Mesendoderm (in vitro differentiated cells): ENCODE measurements at regions not wholly inside any gene's neighbourhood (a gene's known extent, or its start where the extent isn't known, plus 50 kb on each side); places are given as distances from the start of the nearest gene placed in this dataset.
"Not testable (repeated sequence)": the region's sequence is repeated elsewhere in the genome, so short reads cannot be mapped to it uniquely, and the experiment has no call there.

ENCODE experiments used
- DNase-seq: peaks from one replicate; pipeline ENCODE4 v3.0.0; 2013
- H2AK5ac ChIP-seq: 2 replicates; pipeline ENCODE4 v1.6.1; 2013; ENCODE audit warnings: low read length, inconsistent platforms
- H2BK120ac ChIP-seq: 2 replicates; pipeline ENCODE4 v1.6.1; 2013; ENCODE audit warnings: low read depth, mild to moderate bottlenecking, low read length, moderate library complexity, mixed read lengths
- H2BK15ac ChIP-seq: replicated peaks from 2 replicates; pipeline ENCODE4 v1.6.1; 2013; ENCODE audit warnings: low read depth, mild to moderate bottlenecking, moderate library complexity
- H2BK5ac ChIP-seq: 2 replicates; pipeline ENCODE4 v1.6.1; 2013; ENCODE audit warnings: low read length, inconsistent platforms
- H3K18ac ChIP-seq: 2 replicates; pipeline ENCODE4 v1.6.1; 2013; ENCODE audit warnings: mild to moderate bottlenecking, low read length, mixed read lengths
- H3K23ac ChIP-seq: one replicate; pipeline ENCODE4 v1.6.1; 2013; ENCODE audit warnings: low read length
- H3K27ac ChIP-seq: 2 replicates; pipeline ENCODE4 v1.5.1; 2013; ENCODE audit warnings: low read depth, mild to moderate bottlenecking, inconsistent platforms, low read length, moderate library complexity
- H3K27me3 ChIP-seq: 2 replicates; pipeline ENCODE4 v1.6.1; 2013; ENCODE audit warnings: low read length, control low read depth, mild to moderate bottlenecking, inconsistent platforms; ENCODE audit not compliant: insufficient read depth, poor library complexity
- H3K36me3 ChIP-seq: 2 replicates; pipeline ENCODE4 v1.6.1; 2013; ENCODE audit warnings: low read length, inconsistent platforms; ENCODE audit not compliant: control insufficient read depth, insufficient read depth
- H3K4ac ChIP-seq: one replicate; pipeline ENCODE4 v1.6.1; 2013; ENCODE audit warnings: low read depth, mild to moderate bottlenecking, low read length, moderate library complexity
- H3K4me1 ChIP-seq: 2 replicates; pipeline ENCODE4 v1.6.1; 2013; ENCODE audit warnings: low read depth, low read length, inconsistent platforms; ENCODE audit not compliant: control insufficient read depth
- H3K4me2 ChIP-seq: 2 replicates; pipeline ENCODE4 v1.6.1; 2013; ENCODE audit warnings: low read length
- H3K4me3 ChIP-seq: 2 replicates; pipeline ENCODE4 v1.5.1; 2013; ENCODE audit warnings: mild to moderate bottlenecking, low read length
- H3K56ac ChIP-seq: one replicate; pipeline ENCODE4 v1.6.1; 2013; ENCODE audit warnings: low read length
- H3K79me1 ChIP-seq: 2 replicates; pipeline ENCODE4 v1.6.1; 2013; ENCODE audit warnings: low read length, inconsistent platforms
- H3K79me2 ChIP-seq: 2 replicates; pipeline ENCODE4 v1.6.1; 2013; ENCODE audit warnings: mild to moderate bottlenecking, low read length; ENCODE audit not compliant: control insufficient read depth, insufficient read depth
- H3K9ac ChIP-seq: 2 replicates; pipeline ENCODE4 v1.6.1; 2013; ENCODE audit warnings: low read length, inconsistent platforms
- H4K5ac ChIP-seq: one replicate; pipeline ENCODE4 v1.6.1; 2013; ENCODE audit warnings: low read length
- H4K8ac ChIP-seq: one replicate; pipeline ENCODE4 v1.6.1; 2013; ENCODE audit warnings: low read depth, mild to moderate bottlenecking, control low read depth, low read length, moderate library complexity
- WGBS: extraction: QIAGEN DNeasy Blood & Tissue Kit; methylation state at CpG from one replicate; pipeline ENCODE4 v1.1.7; 2013; ENCODE audit warnings: low lambda C conversion rate, missing lambda C conversion rate; ENCODE audit not compliant: insufficient coverage; ENCODE audit errors: extremely low coverage; 5-methylcytosine and 5-hydroxymethylcytosine counted together

GRCh38 chrX:138986235-138986634, 274.7 kb upstream of the FGF13 start:
- Histone ChIP-seq H3K9ac (no peak overlapping the region), H3K4me1 (no peaks in the 10 kb centered on the region), H4K8ac (no peak overlapping the region), H2AK5ac (no peak overlapping the region), H3K79me1 (no peaks in the 10 kb centered on the region), H2BK15ac (no peak overlapping the region), H3K79me2 (no peaks in the 10 kb centered on the region), H3K27me3 (no peaks in the 10 kb centered on the region), H3K27ac (no peak overlapping the region), H3K36me3 (no peaks in the 10 kb centered on the region), H2BK120ac (no peak overlapping the region), H3K56ac (no peak overlapping the region), H3K4me2 (no peak overlapping the region), H2BK5ac (no peak overlapping the region), H4K5ac (no peak overlapping the region), H3K18ac (no peak overlapping the region), H3K4me3 (no peak overlapping the region), H3K23ac (no peak overlapping the region), H3K4ac (no peak overlapping the region)
- peak; percentile 53 for DNase-seq
- no CpG with 5 or more reads among the region's 3 CpGs for WGBS

GRCh38 chrX:138982365-138982764, 270.8 kb upstream of the FGF13 start:
- Histone ChIP-seq H3K27ac (no peak overlapping the region), H2BK15ac (no peak overlapping the region), H3K56ac (no peak overlapping the region), H3K36me3 (no peaks in the 10 kb centered on the region), H4K5ac (no peak overlapping the region), H3K18ac (no peak overlapping the region), H4K8ac (no peak overlapping the region), H2AK5ac (no peak overlapping the region), H3K4me2 (no peak overlapping the region), H3K79me2 (no peaks in the 10 kb centered on the region), H3K4me1 (no peaks in the 10 kb centered on the region), H3K79me1 (no peaks in the 10 kb centered on the region), H3K4me3 (no peak overlapping the region), H3K4ac (no peak overlapping the region), H3K23ac (no peak overlapping the region), H3K27me3 (no peaks in the 10 kb centered on the region), H3K9ac (no peak overlapping the region), H2BK5ac (no peak overlapping the region), H2BK120ac (no peak overlapping the region)
- WGBS: no CpG with 5 or more reads among the region's 4 CpGs
- DNase-seq: no peak

- H3K56ac ChIP-seq: no peak overlapping the region
- H4K8ac ChIP-seq: no peak overlapping the region
- H3K9ac ChIP-seq: no peak overlapping the region
- H3K4ac ChIP-seq: no peak overlapping the region
- no peak overlapping the region for H3K27ac ChIP-seq
- no peaks in the 10 kb centered on the region for H3K36me3 ChIP-seq
- no CpG with 5 or more reads among the region's 4 CpGs for WGBS
- H3K27me3 ChIP-seq: no peaks in the 10 kb centered on the region
- no peak overlapping the region for H2BK5ac ChIP-seq
- H3K79me1 ChIP-seq: no peaks in the 10 kb centered on the region
- H2BK120ac ChIP-seq: no peak overlapping the region
- DNase-seq: no peak
- H3K4me3 ChIP-seq: no peak overlapping the region
- no peak overlapping the region for H3K23ac ChIP-seq
- H3K18ac ChIP-seq: no peak overlapping the region
- no peak overlapping the region for H3K4me2 ChIP-seq
- no peaks in the 10 kb centered on the region for H3K79me2 ChIP-seq
- no peak overlapping the region for H2AK5ac ChIP-seq
- no peak overlapping the region for H4K5ac ChIP-seq
- no peaks in the 10 kb centered on the region for H3K4me1 ChIP-seq
- no peak overlapping the region for H2BK15ac ChIP-seq
Measured at GRCh38 chrX:138964501-138964900, 253.0 kb upstream of the FGF13 start.

GRCh38 chrX:138962419-138962818, 250.9 kb upstream of the FGF13 start:
- not testable (repeated sequence) for H2AK5ac ChIP-seq, H3K27me3 ChIP-seq, H3K27ac ChIP-seq, H3K23ac ChIP-seq, H3K18ac ChIP-seq, DNase-seq, H3K9ac ChIP-seq, H3K4ac ChIP-seq, H3K79me1 ChIP-seq, H3K56ac ChIP-seq, H3K36me3 ChIP-seq, H3K4me3 ChIP-seq, H4K5ac ChIP-seq, H3K4me1 ChIP-seq, H2BK15ac ChIP-seq, H2BK5ac ChIP-seq, H4K8ac ChIP-seq, H3K4me2 ChIP-seq, H2BK120ac ChIP-seq, H3K79me2 ChIP-seq
- WGBS: no CpG with 5 or more reads among the region's 3 CpGs

GRCh38 chrX:138954976-138955375, 243.5 kb upstream of the FGF13 start:
- H3K4ac ChIP-seq: no peak overlapping the region
- no peaks in the 10 kb centered on the region for H3K36me3 ChIP-seq
- no CpG with 5 or more reads among the region's 5 CpGs for WGBS
- no peak overlapping the region for H2BK120ac ChIP-seq
- H3K79me1 ChIP-seq: no peaks in the 10 kb centered on the region
- H3K18ac ChIP-seq: no peak overlapping the region
- H2BK15ac ChIP-seq: no peak overlapping the region
- H2BK5ac ChIP-seq: no peak overlapping the region
- no peak overlapping the region for H2AK5ac ChIP-seq
- H3K4me2 ChIP-seq: no peak overlapping the region
- no peaks in the 10 kb centered on the region for H3K4me1 ChIP-seq
- no peak overlapping the region for H3K56ac ChIP-seq
- no peak overlapping the region for H3K4me3 ChIP-seq
- H3K27ac ChIP-seq: no peak overlapping the region
- no peak overlapping the region for H3K9ac ChIP-seq
- no peak overlapping the region for H4K8ac ChIP-seq
- no peaks in the 10 kb centered on the region for H3K79me2 ChIP-seq
- H3K27me3 ChIP-seq: no peaks in the 10 kb centered on the region
- no peak overlapping the region for H4K5ac ChIP-seq
- DNase-seq: no peak
- no peak overlapping the region for H3K23ac ChIP-seq

- Histone ChIP-seq H3K18ac (no peak overlapping the region), H2BK15ac (no peak overlapping the region), H2AK5ac (no peak overlapping the region), H3K79me2 (no peaks in the 10 kb centered on the region), H3K4ac (no peak overlapping the region), H2BK120ac (no peak overlapping the region), H4K5ac (no peak overlapping the region), H3K27me3 (no peaks in the 10 kb centered on the region), H3K4me3 (no peak overlapping the region), H3K23ac (no peak overlapping the region), H2BK5ac (no peak overlapping the region), H3K36me3 (no peaks in the 10 kb centered on the region), H3K9ac (no peak overlapping the region), H3K4me1 (no peaks in the 10 kb centered on the region), H3K56ac (no peak overlapping the region), H3K79me1 (no peaks in the 10 kb centered on the region), H3K4me2 (no peak overlapping the region), H3K27ac (no peak overlapping the region), H4K8ac (no peak overlapping the region)
- no CpG with 5 or more reads among the region's 3 CpGs for WGBS
- no peak for DNase-seq
Measured at GRCh38 chrX:138946926-138947325, 235.4 kb upstream of the FGF13 start.
